ENCODE measurements at regions not wholly inside any gene's neighbourhood (a gene's known extent, or its start where the extent isn't known, plus 50 kb on each side); places are given as distances from the start of the nearest gene placed in this dataset.

- no peak for DNase-seq (ENCODE audit: extremely low spot score)
- TF ChIP-seq, protein P1, sequence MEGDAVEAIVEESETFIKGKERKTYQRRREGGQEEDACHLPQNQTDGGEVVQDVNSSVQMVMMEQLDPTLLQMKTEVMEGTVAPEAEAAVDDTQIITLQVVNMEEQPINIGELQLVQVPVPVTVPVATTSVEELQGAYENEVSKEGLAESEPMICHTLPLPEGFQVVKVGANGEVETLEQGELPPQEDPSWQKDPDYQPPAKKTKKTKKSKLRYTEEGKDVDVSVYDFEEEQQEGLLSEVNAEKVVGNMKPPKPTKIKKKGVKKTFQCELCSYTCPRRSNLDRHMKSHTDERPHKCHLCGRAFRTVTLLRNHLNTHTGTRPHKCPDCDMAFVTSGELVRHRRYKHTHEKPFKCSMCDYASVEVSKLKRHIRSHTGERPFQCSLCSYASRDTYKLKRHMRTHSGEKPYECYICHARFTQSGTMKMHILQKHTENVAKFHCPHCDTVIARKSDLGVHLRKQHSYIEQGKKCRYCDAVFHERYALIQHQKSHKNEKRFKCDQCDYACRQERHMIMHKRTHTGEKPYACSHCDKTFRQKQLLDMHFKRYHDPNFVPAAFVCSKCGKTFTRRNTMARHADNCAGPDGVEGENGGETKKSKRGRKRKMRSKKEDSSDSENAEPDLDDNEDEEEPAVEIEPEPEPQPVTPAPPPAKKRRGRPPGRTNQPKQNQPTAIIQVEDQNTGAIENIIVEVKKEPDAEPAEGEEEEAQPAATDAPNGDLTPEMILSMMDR (IDR thresholded peaks at IDR 0.05; ENCODE audit: control extremely low read depth, extremely low read depth, low read depth, missing control alignments) = no peak
- ChIA-PET POLR2A (no interaction called here), CTCF (interaction anchor here (1.6 kb wide), 1 partner anchor 8 kb away, joined by 5 read pairs; no protein-coding TSS in a partner anchor)
Observed at GRCh38 chr12:88381466-88381865, 198.8 kb downstream of the KITLG start.

DNA sequence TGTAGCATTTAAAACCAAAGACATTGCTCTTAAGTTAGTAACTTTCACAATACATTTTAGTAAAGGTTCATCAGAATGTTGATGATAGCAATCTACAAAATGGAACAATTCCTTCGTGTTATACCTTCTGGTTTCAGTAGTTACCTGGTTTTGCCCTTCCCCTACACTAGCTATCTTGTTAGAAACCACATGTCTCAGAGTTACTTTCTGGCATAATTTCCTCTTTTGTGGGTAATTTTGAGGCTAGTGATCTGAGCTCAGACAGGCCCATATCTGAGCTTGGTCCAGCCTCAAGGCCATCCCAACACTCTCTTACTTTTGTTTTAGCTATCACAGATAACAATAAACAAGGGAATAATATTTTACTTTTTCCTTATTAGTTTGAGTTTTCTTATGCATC lies 196.9 kb downstream of the KITLG start:
- DNase-seq (ENCODE audit: extremely low spot score) = no peak
- POLR2A ChIA-PET = no interaction called here
- TF ChIP-seq, protein P1 (IDR thresholded peaks at IDR 0.05; ENCODE audit: control extremely low read depth, extremely low read depth, low read depth, missing control alignments) = no peak
- CTCF ChIA-PET = interaction anchor here (0.8 to 1.0 kb wide), 2 partner anchors 9 to 75 kb away, joined by 3 read pairs; no protein-coding TSS in a partner anchor

DNA sequence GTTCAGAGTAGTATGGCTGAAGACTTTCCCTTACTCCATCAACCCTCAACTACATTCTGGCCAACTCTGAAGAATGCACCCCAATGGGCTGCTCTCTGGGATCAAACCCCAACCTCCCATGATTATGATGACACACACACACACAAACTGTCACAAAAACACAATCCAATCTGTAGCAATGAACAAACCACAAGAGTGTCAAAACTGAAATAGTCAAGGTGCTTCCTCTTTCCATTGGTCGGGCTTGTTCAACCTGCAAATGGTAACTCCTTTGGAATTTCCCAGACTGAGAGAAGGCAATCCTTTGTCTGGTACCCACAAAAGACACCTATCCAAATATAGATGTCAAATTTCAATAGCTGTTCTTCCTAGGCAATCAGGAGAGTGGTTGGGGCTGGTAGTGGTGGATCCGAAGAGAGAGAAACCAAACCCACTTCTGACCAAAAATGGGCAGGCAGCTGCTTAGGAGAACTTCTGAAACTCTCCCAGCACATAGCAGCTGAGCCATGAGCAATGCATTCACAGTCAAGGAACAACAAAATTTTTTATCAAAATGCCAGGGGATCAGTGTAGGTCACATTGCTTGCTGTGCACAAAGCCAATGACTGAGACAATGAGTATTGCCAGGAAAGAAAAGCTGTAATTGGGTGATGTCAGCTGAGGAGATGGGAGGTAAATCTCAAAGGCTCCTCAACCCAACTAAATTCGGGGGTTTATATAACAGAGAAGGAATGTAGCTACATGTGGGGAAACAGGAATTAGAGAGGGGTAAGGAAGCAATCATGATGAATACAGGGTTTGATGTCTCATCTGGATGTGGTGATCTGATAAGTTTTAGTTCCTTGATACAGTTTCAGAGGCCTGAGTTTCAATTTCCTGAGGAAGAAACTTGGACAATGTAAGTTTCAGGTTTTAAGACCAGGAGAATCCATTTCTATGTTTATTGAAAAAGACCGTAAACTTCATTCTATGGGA lies 191.4 kb downstream of the KITLG start:
- TF ChIP-seq, protein P1 (IDR thresholded peaks at IDR 0.05; ENCODE audit: control extremely low read depth, extremely low read depth, low read depth, missing control alignments) = no peak
- ChIA-PET CTCF (interaction anchor here (0.8 to 1.6 kb wide), 9 partner anchors 8 to 44 kb away, joined by 3 to 5 read pairs (median 3); no protein-coding TSS in a partner anchor), POLR2A (no interaction called here)
- no peak for DNase-seq (ENCODE audit: extremely low spot score)

DNA sequence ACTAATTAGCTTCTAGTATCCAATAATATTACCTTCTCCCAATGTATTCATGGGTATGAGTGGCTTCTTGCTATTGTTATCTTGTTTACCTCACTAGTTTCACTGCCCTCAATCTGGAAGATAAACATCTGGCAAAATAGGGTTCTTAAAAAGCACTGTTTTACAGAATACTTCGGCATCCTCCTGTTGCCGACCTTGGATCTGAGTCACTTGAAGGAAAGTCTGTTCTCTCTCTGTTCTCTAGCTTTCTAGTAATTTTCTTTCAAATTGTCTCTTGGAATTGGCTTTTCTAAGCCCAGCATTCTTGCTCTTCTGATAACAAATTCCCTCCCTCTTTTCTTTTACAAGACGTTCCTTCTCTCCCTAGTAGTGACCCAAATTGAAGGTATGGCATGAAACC lies 189.5 kb downstream of the KITLG start:
- ChIA-PET CTCF (interaction anchor here (1.0 kb wide), 1 partner anchor 9 kb away, joined by 4 read pairs; no protein-coding TSS in a partner anchor), POLR2A (no interaction called here)
- TF ChIP-seq, protein P1 (IDR thresholded peaks at IDR 0.05; ENCODE audit: control extremely low read depth, extremely low read depth, low read depth, missing control alignments) = no peak
- DNase-seq (ENCODE audit: extremely low spot score) = no peak

DNA sequence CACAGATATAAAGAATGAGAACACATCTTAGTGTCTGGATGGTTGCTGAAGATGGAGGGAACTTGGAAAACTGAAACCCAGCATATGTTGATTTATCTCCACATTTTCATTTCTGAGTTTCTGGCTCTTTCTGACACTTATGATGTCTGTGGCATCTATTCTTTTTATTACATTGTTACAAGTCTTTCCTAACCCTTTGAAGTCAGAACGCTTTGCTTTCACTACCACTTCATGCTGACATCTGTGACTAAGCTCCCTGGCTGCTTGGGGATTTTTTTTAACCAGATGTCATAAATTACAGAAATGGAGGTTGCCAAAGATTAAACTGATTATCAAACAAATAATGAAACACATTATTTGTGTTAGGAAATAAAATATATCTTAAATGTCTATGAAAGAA lies 188.7 kb downstream of the KITLG start:
- peak; percentile 39 for DNase-seq (ENCODE audit: extremely low spot score)
- TF ChIP-seq, protein P1 (IDR thresholded peaks at IDR 0.05; ENCODE audit: control extremely low read depth, extremely low read depth, low read depth, missing control alignments) = no peak
- CTCF ChIA-PET = interaction anchor here (2.0 kb wide), 1 partner anchor 20 kb away, joined by 9 read pairs; no protein-coding TSS in a partner anchor
- POLR2A ChIA-PET = no interaction called here

- DNase-seq (ENCODE audit: extremely low spot score) = peak; percentile 22
- CTCF ChIA-PET = interaction anchor here (0.7 to 2.7 kb wide), 14 partner anchors 14 to 278 kb away, joined by 3 to 11 read pairs (median 3); no protein-coding TSS in a partner anchor
- POLR2A ChIA-PET = interaction anchor here (0.6 kb wide), 1 partner anchor 164 kb away, joined by 4 read pairs; no protein-coding TSS in a partner anchor
- TF ChIP-seq, protein P1 (IDR thresholded peaks at IDR 0.05; ENCODE audit: control extremely low read depth, extremely low read depth, low read depth, missing control alignments) = no peak
Observed at GRCh38 chr12:88393017-88393767, 187.1 kb downstream of the KITLG start.
